Activated T-cell treated with anti-CD3 and anti-CD28 coated beads, Interleukin-2, amount 50 U/mL, for 72 hours (primary cell): ENCODE measurements at regions not wholly inside any gene's neighbourhood (a gene's known extent, or its start where the extent isn't known, plus 50 kb on each side); places are given as distances from the start of the nearest gene placed in this dataset.

Experiments used
- ATAC-seq, 2 donors: fragments of 150-1000 bp; cut with Tn5 transposase; replicated peaks in 1 of 2; 2 replicates each; pipeline ENCODE4 v1.10.0; 2021; ENCODE audit warnings: moderate library complexity in 2 of 2, mild to moderate bottlenecking in 1 of 2
- DNase-seq, 2 donors: peaks; one replicate each; pipeline ENCODE4 v3.0.0; 2021 to 2022; ENCODE audit warnings: mixed read lengths in 1 of 2
- H3K27ac Mint-ChIP-seq: one replicate; pipeline ENCODE4 v1.8.0; 2022; ENCODE audit warnings: mild to moderate bottlenecking, moderate library complexity, mixed read lengths
- H3K27me3 Mint-ChIP-seq: one replicate; pipeline ENCODE4 v1.8.0; 2022; ENCODE audit warnings: low read depth, mixed read lengths
- H3K36me3 Mint-ChIP-seq, 2 donors: one replicate each; pipeline ENCODE4 v1.8.0; 2022; ENCODE audit warnings: mixed read lengths in 2 of 2, mild to moderate bottlenecking in 1 of 2; ENCODE audit not compliant: insufficient read depth in 2 of 2
- H3K4me1 Mint-ChIP-seq: one replicate; pipeline ENCODE4 v1.8.0; 2022; ENCODE audit warnings: low read depth, mixed read lengths
- H3K4me3 Mint-ChIP-seq, 2 donors: one replicate each; pipeline ENCODE4 v1.8.0; 2022; ENCODE audit warnings: mild to moderate bottlenecking in 2 of 2, mixed read lengths in 2 of 2, moderate library complexity in 2 of 2
- H3K9me3 Mint-ChIP-seq, 2 donors: one replicate each; pipeline ENCODE4 v1.8.0; 2022; ENCODE audit warnings: mixed read lengths in 2 of 2

- no peak for ATAC-seq
- no peak for DNase-seq
- H3K27ac Mint-ChIP-seq = no peak overlapping the region
- H3K9me3 Mint-ChIP-seq = no peaks in the 10 kb centered on the region
- peaks cover 27% of the 10 kb centered on the region for H3K27me3 Mint-ChIP-seq
- H3K36me3 Mint-ChIP-seq = no peaks in the 10 kb centered on the region
- no peaks in the 10 kb centered on the region for H3K4me1 Mint-ChIP-seq
- no peak overlapping the region for H3K4me3 Mint-ChIP-seq
Observed at GRCh38 chr11:15655552-15655951, 540.8 kb downstream of the INSC start.

GRCh38 chr11:15657264-15657663 lies 542.5 kb downstream of the INSC start:
- ATAC-seq = no peak

GRCh38 chr11:15660496-15660895 lies 545.8 kb downstream of the INSC start:
- ATAC-seq (no peak), DNase-seq (no peak)
- H3K27ac Mint-ChIP-seq = no peak overlapping the region
- no peaks in the 10 kb centered on the region for H3K27me3 Mint-ChIP-seq
- no peak overlapping the region for H3K4me3 Mint-ChIP-seq
- peaks cover 0 to 1% of the 10 kb centered on the region in 2 donors for H3K9me3 Mint-ChIP-seq
- no peaks in the 10 kb centered on the region for H3K4me1 Mint-ChIP-seq
- H3K36me3 Mint-ChIP-seq = no peaks in the 10 kb centered on the region

More at GRCh38 chr11:15657264-15657663, 542.5 kb downstream of the INSC start:
- no peak overlapping the region for H3K4me3 Mint-ChIP-seq
- H3K27ac Mint-ChIP-seq = no peak overlapping the region
- no peak for DNase-seq
- peaks cover 11% of the 10 kb centered on the region for H3K27me3 Mint-ChIP-seq
- no peaks in the 10 kb centered on the region for H3K4me1 Mint-ChIP-seq
- H3K9me3 Mint-ChIP-seq = peaks cover 0 to 1% of the 10 kb centered on the region in 2 donors
- no peaks in the 10 kb centered on the region for H3K36me3 Mint-ChIP-seq

DNA sequence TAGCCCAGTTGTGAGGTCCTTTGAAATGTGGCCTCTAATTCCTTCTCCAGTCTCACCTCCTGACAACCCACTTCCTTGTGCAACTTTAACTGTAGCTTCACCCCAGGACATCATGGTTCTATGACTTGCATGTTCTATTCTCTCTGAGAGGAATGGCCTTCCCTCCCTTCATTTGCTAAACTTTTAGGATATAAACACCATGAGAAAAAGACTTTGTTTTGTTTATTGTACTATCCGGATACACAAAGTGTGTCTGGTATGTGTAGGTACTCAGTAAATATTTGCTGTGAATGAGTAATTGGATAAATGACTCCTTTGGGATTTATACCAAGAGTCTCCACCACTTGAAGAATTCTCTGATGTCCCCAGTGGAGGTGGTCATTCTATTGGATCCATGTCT lies 547.6 kb downstream of the INSC start:
- H3K9me3 Mint-ChIP-seq = peaks cover 0 to 1% of the 10 kb centered on the region in 2 donors
- H3K4me1 Mint-ChIP-seq = no peaks in the 10 kb centered on the region
- H3K36me3 Mint-ChIP-seq = no peaks in the 10 kb centered on the region
- no peak overlapping the region for H3K4me3 Mint-ChIP-seq
- no peaks in the 10 kb centered on the region for H3K27me3 Mint-ChIP-seq
- no peak for ATAC-seq
- no peak for DNase-seq
- no peak overlapping the region for H3K27ac Mint-ChIP-seq

- peaks cover 0 to 1% of the 10 kb centered on the region in 2 donors for H3K9me3 Mint-ChIP-seq
- no peaks in the 10 kb centered on the region for H3K27me3 Mint-ChIP-seq
- ATAC-seq (no peak), DNase-seq (no peak)
- no peaks in the 10 kb centered on the region for H3K4me1 Mint-ChIP-seq
- no peak overlapping the region for H3K4me3 Mint-ChIP-seq
- H3K27ac Mint-ChIP-seq = no peak overlapping the region
- no peaks in the 10 kb centered on the region for H3K36me3 Mint-ChIP-seq
Observed at GRCh38 chr11:15663777-15664218, 549.1 kb downstream of the INSC start.

DNA sequence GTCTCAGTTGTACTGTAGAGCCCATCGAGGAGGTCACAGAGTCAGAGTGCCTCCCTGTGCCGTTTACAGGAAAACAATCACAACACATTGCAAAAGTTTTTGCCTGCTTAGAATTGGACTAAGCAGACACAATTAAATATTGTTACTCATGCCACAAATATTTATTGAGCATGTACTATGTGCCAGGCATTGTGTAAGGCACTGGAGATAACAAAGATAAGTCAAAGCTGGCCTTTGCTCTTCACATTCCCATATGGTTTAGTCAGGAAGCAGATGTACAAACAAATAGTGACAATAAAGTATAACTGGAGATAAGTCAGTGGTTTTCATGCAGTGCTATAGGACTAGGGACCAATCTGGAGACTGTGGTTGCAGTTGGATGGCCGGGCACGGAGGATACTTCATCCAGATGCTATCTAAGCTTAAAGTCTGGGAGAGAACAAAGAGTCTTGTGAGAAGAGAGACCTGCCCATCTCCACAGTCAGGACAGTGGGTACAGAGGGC lies 550.7 kb downstream of the INSC start:
- Mint-ChIP-seq H3K4me1 (no peaks in the 10 kb centered on the region), H3K4me3 (no peak overlapping the region)

DNA sequence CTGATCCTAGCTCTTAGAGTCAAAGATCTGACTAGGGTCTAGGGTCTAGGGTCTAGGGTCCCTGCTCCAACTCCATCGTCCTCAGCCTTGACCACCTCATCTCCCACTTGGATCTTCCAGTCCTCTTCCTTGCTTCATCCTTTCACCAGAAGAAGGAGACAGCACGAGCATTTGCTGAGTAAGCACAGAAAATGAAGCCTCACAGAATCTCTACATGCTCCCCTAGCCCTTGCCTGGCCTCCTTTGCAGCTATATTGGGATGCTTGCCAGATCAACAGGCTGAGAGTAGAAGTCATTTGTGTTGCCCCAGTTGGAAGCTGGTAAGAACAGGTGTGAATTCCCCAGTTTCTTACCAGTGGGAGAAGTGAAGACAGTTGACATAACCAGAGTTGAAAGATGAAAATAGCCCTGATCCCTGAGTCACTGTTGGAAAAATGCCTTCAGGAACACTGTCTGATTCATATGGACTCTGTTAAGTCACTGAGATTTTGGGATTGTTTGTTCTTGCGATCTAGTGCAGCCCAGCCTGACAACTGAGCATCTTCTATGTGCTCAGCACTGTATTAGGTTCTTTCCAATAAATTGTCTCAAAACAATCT lies 552.5 kb downstream of the INSC start:
- DNase-seq (no peak), ATAC-seq (no peak)
- peaks cover 18% of the 10 kb centered on the region for H3K27me3 Mint-ChIP-seq
- H3K9me3 Mint-ChIP-seq = peaks cover under 1 to 2% of the 10 kb centered on the region in 2 donors
- H3K4me1 Mint-ChIP-seq = no peaks in the 10 kb centered on the region
- no peaks in the 10 kb centered on the region for H3K36me3 Mint-ChIP-seq
- no peak overlapping the region for H3K4me3 Mint-ChIP-seq
- H3K27ac Mint-ChIP-seq = no peak overlapping the region

More for the DNA sequence above, 550.7 kb downstream of the INSC start:
- no peak for ATAC-seq
- no peak for DNase-seq
- H3K9me3 Mint-ChIP-seq = peaks cover 1% of the 10 kb centered on the region in 2 donors
- H3K27ac Mint-ChIP-seq = no peak overlapping the region
- peaks cover 6% of the 10 kb centered on the region for H3K27me3 Mint-ChIP-seq
- H3K36me3 Mint-ChIP-seq = no peaks in the 10 kb centered on the region

DNA sequence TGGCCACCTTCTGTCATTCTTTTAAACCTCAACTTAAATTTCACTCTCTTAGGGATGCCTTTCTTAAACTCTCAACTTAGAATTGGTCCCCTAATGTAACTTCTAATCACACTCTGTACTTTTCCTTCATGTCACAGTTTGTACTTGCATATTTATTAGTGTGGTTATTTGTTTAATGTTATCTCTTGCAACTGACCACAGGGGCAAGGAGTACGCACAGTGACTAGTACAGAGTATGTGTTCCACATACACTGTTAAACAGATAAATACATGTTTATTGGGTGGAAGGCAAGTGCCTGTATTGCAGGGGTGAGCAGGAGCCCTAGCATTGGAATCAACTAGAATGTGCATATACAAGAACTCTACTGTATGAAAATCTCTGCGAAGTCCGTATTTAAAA lies 554.0 kb downstream of the INSC start:
- H3K27me3 Mint-ChIP-seq = peaks cover 18% of the 10 kb centered on the region
- peaks cover 0 to 3% of the 10 kb centered on the region in 2 donors for H3K9me3 Mint-ChIP-seq
- no peaks in the 10 kb centered on the region for H3K36me3 Mint-ChIP-seq
- no peak for ATAC-seq
- no peak overlapping the region for H3K4me3 Mint-ChIP-seq
- no peak overlapping the region for H3K27ac Mint-ChIP-seq
- H3K4me1 Mint-ChIP-seq = no peaks in the 10 kb centered on the region
- DNase-seq = no peak

GRCh38 chr11:15670520-15671070 lies 555.9 kb downstream of the INSC start:
- H3K4me1 Mint-ChIP-seq = no peaks in the 10 kb centered on the region
- no peak overlapping the region for H3K4me3 Mint-ChIP-seq
- H3K27me3 Mint-ChIP-seq = peaks cover 18% of the 10 kb centered on the region
- H3K27ac Mint-ChIP-seq = no peak overlapping the region
- no peaks in the 10 kb centered on the region for H3K36me3 Mint-ChIP-seq
- DNase-seq = no peak
- no peak for ATAC-seq
- H3K9me3 Mint-ChIP-seq = peaks cover 0 to 3% of the 10 kb centered on the region in 2 donors

- no peak overlapping the region for H3K4me3 Mint-ChIP-seq
- DNase-seq (no peak), ATAC-seq (no peak)
- H3K4me1 Mint-ChIP-seq = no peaks in the 10 kb centered on the region
- H3K27me3 Mint-ChIP-seq = peaks cover 18% of the 10 kb centered on the region
- H3K36me3 Mint-ChIP-seq = no peaks in the 10 kb centered on the region
- H3K9me3 Mint-ChIP-seq = peaks cover 0 to 3% of the 10 kb centered on the region in 2 donors
- H3K27ac Mint-ChIP-seq = no peak overlapping the region
Observed at GRCh38 chr11:15671216-15671615, 556.5 kb downstream of the INSC start.

DNA sequence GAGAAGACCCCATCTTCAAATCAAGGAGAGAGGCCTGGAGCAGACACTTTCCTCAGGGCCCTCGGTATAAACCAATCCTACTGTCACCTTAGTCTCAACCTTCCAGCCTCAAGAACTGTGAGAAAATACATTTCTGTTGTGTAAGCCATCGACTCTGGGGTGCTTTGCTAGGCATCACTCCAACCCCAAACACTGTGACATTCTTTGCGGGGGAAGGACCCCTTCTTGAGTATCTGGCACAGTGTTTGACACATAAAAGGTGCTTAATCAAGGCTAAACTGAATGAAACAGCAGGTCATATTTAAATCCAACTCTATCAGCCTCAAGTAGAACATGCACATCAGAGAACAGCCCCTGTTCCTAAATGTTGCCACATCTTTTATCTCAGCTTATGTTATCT lies 558.1 kb downstream of the INSC start:
- Mint-ChIP-seq H3K27me3 (peaks cover 18% of the 10 kb centered on the region), H3K36me3 (peaks cover 0 to 2% of the 10 kb centered on the region in 2 donors), H3K27ac (no peak overlapping the region), H3K9me3 (peaks cover 1 to 6% of the 10 kb centered on the region in 2 donors), H3K4me3 (no peak overlapping the region), H3K4me1 (no peaks in the 10 kb centered on the region)
- no peak for DNase-seq
- ATAC-seq = no peak

- no peak for DNase-seq
- no peak overlapping the region for H3K4me3 Mint-ChIP-seq
- ATAC-seq = no peak
- H3K9me3 Mint-ChIP-seq = peaks cover 3 to 6% of the 10 kb centered on the region in 2 donors
- H3K4me1 Mint-ChIP-seq = no peaks in the 10 kb centered on the region
- H3K36me3 Mint-ChIP-seq = peaks cover under 1 to 2% of the 10 kb centered on the region in 2 donors
- no peak overlapping the region for H3K27ac Mint-ChIP-seq
- peaks cover 18% of the 10 kb centered on the region for H3K27me3 Mint-ChIP-seq
Observed at GRCh38 chr11:15673408-15673831, 558.7 kb downstream of the INSC start.

- Mint-ChIP-seq H3K27me3 (peaks cover 23% of the 10 kb centered on the region), H3K27ac (no peak overlapping the region), H3K4me1 (no peaks in the 10 kb centered on the region), H3K36me3 (peaks cover 2% of the 10 kb centered on the region in 2 donors), H3K9me3 (peaks cover 6% of the 10 kb centered on the region in 2 donors), H3K4me3 (no peak overlapping the region)
- no peak for ATAC-seq
- no peak for DNase-seq
Observed at GRCh38 chr11:15674756-15675155, 560.0 kb downstream of the INSC start.

- ATAC-seq = no peak
- peaks cover 2% of the 10 kb centered on the region in 2 donors for H3K36me3 Mint-ChIP-seq
- H3K4me3 Mint-ChIP-seq = no peak overlapping the region
- H3K27me3 Mint-ChIP-seq = peaks cover 14% of the 10 kb centered on the region
- H3K9me3 Mint-ChIP-seq = peaks cover 4 to 6% of the 10 kb centered on the region in 2 donors
- no peaks in the 10 kb centered on the region for H3K4me1 Mint-ChIP-seq
- no peak overlapping the region for H3K27ac Mint-ChIP-seq
- no peak for DNase-seq
Observed at GRCh38 chr11:15675683-15676082, 561.0 kb downstream of the INSC start.
